ENCODE measurements at regions not wholly inside any gene's neighbourhood (a gene's known extent, or its start where the extent isn't known, plus 50 kb on each side); places are given as distances from the start of the nearest gene placed in this dataset.

GRCh38 chr2:125554956-125555355 is 1101.0 kb upstream of the GYPC start:
- TF ChIP-seq, protein P1, sequence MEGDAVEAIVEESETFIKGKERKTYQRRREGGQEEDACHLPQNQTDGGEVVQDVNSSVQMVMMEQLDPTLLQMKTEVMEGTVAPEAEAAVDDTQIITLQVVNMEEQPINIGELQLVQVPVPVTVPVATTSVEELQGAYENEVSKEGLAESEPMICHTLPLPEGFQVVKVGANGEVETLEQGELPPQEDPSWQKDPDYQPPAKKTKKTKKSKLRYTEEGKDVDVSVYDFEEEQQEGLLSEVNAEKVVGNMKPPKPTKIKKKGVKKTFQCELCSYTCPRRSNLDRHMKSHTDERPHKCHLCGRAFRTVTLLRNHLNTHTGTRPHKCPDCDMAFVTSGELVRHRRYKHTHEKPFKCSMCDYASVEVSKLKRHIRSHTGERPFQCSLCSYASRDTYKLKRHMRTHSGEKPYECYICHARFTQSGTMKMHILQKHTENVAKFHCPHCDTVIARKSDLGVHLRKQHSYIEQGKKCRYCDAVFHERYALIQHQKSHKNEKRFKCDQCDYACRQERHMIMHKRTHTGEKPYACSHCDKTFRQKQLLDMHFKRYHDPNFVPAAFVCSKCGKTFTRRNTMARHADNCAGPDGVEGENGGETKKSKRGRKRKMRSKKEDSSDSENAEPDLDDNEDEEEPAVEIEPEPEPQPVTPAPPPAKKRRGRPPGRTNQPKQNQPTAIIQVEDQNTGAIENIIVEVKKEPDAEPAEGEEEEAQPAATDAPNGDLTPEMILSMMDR (conservative IDR thresholded peaks at IDR 0.05; ENCODE audit: low read depth in 2 of 2) = no peak
- TF ChIP-seq JUNB (IDR thresholded peaks at IDR 0.05; ENCODE audit: unreplicated experiment) (no peak), POLR2AphosphoS5 (IDR thresholded peaks at IDR 0.05; ENCODE audit: low read depth) (no peak), EZH2 (IDR thresholded peaks at IDR 0.05; ENCODE audit: low read depth, unreplicated experiment) (no peak), CREB1 (CRISPR knock-in tag; IDR thresholded peaks at IDR 0.05; ENCODE audit: low read depth) (no peak), ZNF462 (CRISPR knock-in tag; IDR thresholded peaks at IDR 0.05) (no peak), EZH2phosphoT487 (IDR thresholded peaks at IDR 0.05; ENCODE audit: unreplicated experiment) (no peak)
